ENCODE measurements at regions not wholly inside any gene's neighbourhood (a gene's known extent, or its start where the extent isn't known, plus 50 kb on each side); places are given as distances from the start of the nearest gene placed in this dataset.

DNA sequence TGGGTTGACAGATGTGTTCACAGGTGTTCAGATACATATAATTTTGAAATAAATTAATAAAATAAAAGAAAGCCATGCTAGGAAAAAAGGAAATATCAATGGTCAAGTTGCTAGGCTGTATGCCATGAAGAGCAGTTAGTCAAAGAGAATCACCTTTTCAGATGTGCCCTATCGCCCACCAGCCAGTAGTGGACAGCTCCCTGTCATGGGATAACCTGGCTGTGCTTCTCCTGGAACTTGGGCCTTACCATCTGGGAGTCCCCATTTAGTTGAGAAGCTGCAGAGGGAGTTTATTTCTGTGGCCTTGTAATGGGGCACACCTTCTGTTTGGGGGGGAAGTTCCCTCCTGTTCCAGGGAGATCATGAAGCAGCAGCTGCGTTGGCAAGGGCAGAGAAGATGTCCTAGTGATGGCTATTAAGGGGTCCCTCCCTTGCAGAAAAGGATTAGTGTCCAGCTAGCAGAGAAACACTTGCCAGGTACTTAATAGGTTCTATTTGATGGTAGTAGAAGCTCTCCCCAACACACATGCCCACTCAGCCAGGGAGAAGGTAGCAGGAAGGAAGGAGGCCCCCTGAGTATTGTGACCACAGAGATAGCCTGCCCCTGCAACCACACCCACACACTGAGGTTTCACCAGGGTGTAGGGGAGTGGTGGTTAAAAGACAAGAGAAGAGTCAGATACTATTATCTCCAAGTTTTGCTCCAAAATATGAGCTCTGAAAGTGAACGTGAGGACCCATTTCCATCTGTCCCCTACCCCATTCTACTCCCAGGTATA, 117.7 kb downstream of the B3GNT2 start:
- TF ChIP-seq POLR2A (IDR thresholded peaks at IDR 0.05; ENCODE audit: low read depth, low read length) (no peak), POLR2AphosphoS5 (IDR thresholded peaks at IDR 0.05; ENCODE audit: low read depth, low read length) (no peak), TAF1 (IDR thresholded peaks at IDR 0.05; ENCODE audit: borderline replicate concordance, low read depth, low read length) (no peak)
